ENCODE measurements at regions not wholly inside any gene's neighbourhood (a gene's known extent, or its start where the extent isn't known, plus 50 kb on each side); places are given as distances from the start of the nearest gene placed in this dataset.
"Not testable (repeated sequence)": the region's sequence is repeated elsewhere in the genome, so short reads cannot be mapped to it uniquely, and the experiment has no call there.

DNA sequence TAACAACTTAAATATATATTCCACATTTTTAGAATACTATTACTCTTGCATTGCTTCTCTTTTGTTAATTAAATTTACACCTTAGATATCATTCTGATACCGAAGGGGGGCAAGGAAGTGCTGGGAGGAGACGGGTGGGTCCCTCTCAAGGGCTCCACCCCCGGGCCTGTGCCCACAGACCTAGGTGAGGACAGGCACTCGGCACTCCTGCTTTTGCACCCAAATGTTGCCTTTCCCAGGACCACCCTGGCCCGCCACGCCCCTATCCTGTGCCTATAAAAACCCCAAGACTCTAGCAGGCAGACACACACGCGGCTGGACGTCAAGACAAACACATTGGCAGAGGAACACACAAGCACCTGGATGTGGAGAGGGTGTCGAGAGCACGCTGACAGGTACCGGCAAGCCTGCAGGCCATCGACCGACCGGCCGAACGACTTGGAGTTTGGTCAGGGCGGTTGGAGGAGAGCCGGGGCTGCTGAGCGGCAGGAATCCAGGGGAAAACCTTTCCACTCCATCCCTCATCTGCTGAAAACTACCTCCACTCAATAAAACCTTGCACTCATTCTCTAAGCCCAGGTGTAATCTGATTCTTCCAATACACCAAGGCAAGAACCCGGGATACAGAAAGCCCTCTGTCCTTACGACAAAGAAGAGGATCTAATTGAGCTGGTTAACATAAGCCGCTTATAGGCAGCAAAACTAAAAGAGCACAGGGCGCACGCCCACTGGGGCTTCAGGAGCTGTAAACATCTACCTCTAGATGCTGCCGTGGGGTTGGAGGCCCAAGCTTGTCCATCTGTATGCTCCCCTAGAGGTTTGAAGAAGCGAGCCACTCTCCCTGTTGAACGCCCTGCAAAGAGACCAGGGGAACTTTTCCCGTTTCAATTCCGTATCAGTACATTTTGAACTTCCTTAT lies 197.4 kb upstream of the PRSS16 start:
- no peaks in the 10 kb centered on the region for H3K36me3 Mint-ChIP-seq
- TF ChIP-seq, protein P1, sequence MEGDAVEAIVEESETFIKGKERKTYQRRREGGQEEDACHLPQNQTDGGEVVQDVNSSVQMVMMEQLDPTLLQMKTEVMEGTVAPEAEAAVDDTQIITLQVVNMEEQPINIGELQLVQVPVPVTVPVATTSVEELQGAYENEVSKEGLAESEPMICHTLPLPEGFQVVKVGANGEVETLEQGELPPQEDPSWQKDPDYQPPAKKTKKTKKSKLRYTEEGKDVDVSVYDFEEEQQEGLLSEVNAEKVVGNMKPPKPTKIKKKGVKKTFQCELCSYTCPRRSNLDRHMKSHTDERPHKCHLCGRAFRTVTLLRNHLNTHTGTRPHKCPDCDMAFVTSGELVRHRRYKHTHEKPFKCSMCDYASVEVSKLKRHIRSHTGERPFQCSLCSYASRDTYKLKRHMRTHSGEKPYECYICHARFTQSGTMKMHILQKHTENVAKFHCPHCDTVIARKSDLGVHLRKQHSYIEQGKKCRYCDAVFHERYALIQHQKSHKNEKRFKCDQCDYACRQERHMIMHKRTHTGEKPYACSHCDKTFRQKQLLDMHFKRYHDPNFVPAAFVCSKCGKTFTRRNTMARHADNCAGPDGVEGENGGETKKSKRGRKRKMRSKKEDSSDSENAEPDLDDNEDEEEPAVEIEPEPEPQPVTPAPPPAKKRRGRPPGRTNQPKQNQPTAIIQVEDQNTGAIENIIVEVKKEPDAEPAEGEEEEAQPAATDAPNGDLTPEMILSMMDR (IDR thresholded peaks at IDR 0.05; ENCODE audit: unreplicated experiment) = no peak
- H3K4me1 Mint-ChIP-seq = peaks cover 7% of the 10 kb centered on the region
- peaks cover 6% of the 10 kb centered on the region for H3K9me3 Mint-ChIP-seq
- H3K4me3 Mint-ChIP-seq = no peak overlapping the region
- H3K27me3 Mint-ChIP-seq (ENCODE audit: low read depth) = peaks cover 2% of the 10 kb centered on the region
- no peak for DNase-seq (ENCODE audit: low spot score in 2 of 2, unreplicated experiment in 2 of 2)
- H3K27ac Mint-ChIP-seq = no peak overlapping the region

DNA sequence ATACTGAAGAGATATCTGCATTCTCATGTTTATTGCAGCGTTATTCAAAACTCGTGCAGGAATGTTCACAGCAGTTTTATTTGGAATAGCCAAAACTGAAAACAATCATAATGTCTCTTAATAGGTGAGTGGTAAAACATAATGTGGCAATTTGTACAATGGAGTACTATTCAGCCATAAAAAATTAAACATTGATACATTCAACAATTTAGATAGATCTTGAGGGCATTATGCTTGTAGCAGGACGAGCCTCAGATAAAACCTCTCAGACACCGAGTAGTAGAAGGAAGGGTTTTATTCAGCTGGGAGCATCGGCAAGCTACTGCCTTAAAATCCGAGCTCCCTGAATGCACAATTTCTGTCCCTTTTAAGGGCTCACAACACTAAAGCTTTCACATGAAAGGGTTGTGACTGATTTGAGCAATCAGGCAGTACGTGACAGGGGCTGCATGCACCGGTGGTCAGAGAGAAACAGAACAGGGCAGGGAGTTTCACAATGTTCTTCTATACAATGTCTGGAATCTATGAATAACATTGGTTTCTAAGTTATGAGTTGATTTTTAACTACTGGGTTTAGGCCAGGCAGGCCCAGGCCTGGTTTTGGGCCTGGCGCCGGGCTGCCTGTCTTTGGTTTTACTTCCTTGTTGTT lies 195.3 kb upstream of the PRSS16 start:
- not testable (repeated sequence) for H3K27ac Mint-ChIP-seq; H3K4me3 Mint-ChIP-seq; DNase-seq (ENCODE audit: low spot score in 2 of 2, unreplicated experiment in 2 of 2); H3K36me3 Mint-ChIP-seq; H3K4me1 Mint-ChIP-seq; H3K9me3 Mint-ChIP-seq
- H3K27me3 Mint-ChIP-seq (ENCODE audit: low read depth) = peaks cover 17% of the 10 kb centered on the region

DNA sequence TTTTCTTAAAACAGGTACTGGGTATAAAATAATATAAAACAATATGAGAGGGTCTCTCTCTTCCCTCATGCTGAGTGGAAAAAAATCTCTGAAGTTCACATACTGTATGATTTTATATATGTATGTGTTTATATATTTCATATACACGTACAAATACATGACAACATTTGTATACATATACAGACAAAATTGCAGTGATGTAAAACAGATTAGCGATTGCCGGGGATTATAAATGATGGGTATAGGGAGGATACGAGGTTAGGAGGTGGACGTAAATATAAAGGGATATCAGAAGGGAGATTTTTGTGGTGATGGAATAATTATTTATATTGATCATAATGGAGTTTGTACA lies 194.8 kb upstream of the PRSS16 start:
- peaks cover 6% of the 10 kb centered on the region for H3K9me3 Mint-ChIP-seq
- H3K36me3 Mint-ChIP-seq = no peaks in the 10 kb centered on the region
- peaks cover 3% of the 10 kb centered on the region for H3K4me1 Mint-ChIP-seq
- H3K4me3 Mint-ChIP-seq = no peak overlapping the region
- H3K27ac Mint-ChIP-seq = no peak overlapping the region
- peaks cover 17% of the 10 kb centered on the region for H3K27me3 Mint-ChIP-seq (ENCODE audit: low read depth)
- DNase-seq (ENCODE audit: low spot score in 2 of 2, unreplicated experiment in 2 of 2) = no peak
- TF ChIP-seq, protein P1 (IDR thresholded peaks at IDR 0.05; ENCODE audit: unreplicated experiment) = no peak

DNA sequence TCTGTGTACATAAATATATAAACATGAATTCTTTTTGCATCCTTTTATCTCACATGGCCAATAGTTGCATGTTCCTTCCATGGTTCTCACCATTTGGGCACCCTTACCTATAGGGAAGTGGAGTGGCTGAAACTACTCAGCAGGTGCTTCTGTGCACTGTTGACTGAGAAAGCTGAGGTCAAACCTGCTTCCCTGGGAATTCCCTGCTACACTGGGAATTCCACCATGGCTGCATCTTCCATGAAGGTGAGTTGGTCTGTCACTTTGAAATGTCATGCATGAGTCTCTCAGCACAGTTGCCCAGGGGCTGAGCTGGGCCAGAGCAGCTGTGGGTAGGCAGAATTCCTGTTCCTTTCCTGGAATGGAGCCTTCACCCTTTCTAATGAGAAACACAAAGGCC lies 193.8 kb upstream of the PRSS16 start:
- peaks cover 2% of the 10 kb centered on the region for H3K4me1 Mint-ChIP-seq
- TF ChIP-seq, protein P1 (IDR thresholded peaks at IDR 0.05; ENCODE audit: unreplicated experiment) = no peak
- peaks cover 6% of the 10 kb centered on the region for H3K9me3 Mint-ChIP-seq
- peaks cover 17% of the 10 kb centered on the region for H3K27me3 Mint-ChIP-seq (ENCODE audit: low read depth)
- H3K27ac Mint-ChIP-seq = no peak overlapping the region
- no peaks in the 10 kb centered on the region for H3K36me3 Mint-ChIP-seq
- no peak for DNase-seq (ENCODE audit: low spot score in 2 of 2, unreplicated experiment in 2 of 2)
- H3K4me3 Mint-ChIP-seq = no peak overlapping the region

DNA sequence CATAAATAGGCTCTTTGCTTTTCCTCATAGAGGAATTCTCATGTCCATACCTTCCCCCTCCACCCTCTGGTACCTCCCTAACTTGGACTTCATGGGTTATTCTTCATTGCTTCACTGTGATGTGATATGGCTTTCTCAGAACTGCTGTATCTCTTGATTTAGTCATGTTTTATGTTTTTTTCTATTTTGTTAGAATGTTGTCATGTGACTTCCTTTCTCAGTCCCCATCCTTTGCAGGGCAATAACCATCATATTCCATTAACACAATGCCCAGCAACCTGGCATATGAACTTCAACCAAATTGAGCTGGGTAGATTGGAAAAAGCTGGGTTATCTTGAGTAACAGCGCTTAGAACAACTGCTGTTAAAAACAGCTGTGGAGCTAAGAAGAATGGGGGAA lies 190.9 kb upstream of the PRSS16 start:
- H3K4me3 Mint-ChIP-seq = no peak overlapping the region
- DNase-seq (ENCODE audit: low spot score in 2 of 2, unreplicated experiment in 2 of 2) = no peak
- TF ChIP-seq, protein P1 (IDR thresholded peaks at IDR 0.05; ENCODE audit: unreplicated experiment) = no peak
- H3K27me3 Mint-ChIP-seq (ENCODE audit: low read depth) = peaks cover 17% of the 10 kb centered on the region
- no peaks in the 10 kb centered on the region for H3K36me3 Mint-ChIP-seq
- H3K27ac Mint-ChIP-seq = no peak overlapping the region
- peaks cover 2% of the 10 kb centered on the region for H3K9me3 Mint-ChIP-seq
- H3K4me1 Mint-ChIP-seq = peaks cover 2% of the 10 kb centered on the region
